DMS 273 (cell line): ENCODE measurements at regions not wholly inside any gene's neighbourhood (a gene's known extent, or its start where the extent isn't known, plus 50 kb on each side); places are given as distances from the start of the nearest gene placed in this dataset.

Source experiments
- DNase-seq: peaks from one replicate; lab custom pipeline; 2025; ENCODE audit not compliant: unreplicated experiment; lab: John Stamatoyannopoulos, UW

DNA sequence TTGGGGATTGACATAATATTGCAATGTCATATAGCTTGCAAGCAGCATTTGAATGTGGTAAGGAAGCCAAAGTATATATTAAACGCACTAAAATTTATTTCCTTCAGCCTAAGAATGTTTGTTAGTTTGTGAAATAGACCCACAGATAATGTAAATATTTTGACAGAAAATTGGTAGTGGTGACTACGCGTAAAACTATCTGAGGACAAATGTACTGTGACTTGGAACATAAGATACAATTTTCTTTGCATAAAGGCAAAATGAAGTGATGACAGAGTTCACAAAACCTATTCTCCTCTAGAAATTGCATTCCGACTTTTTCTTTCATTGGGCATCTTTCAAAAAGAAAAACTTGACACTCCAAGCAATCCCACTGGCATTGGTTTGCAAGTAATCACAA is 411.1 kb upstream of the LRATD1 start:
- DNase-seq: no peak

DNA sequence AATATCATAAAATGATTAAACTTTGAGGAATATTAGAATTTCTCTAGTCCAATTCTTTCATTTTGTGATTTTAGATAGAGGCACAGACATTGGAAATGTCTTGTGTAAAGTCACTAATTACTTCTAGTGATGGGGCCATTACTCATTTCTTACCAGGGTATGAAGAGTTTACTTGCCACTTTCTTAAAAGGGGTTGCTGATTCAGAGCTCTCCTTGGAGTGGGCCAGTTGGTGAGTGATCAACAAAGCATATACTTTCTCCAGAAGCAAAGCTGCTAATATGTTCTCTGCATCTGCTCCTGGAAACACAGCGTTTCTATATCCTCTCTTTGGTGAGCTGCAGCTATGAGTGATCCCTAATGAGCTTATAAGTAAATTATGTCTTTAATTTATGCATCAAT is 408.9 kb upstream of the LRATD1 start:
- DNase-seq: no peak

DNA sequence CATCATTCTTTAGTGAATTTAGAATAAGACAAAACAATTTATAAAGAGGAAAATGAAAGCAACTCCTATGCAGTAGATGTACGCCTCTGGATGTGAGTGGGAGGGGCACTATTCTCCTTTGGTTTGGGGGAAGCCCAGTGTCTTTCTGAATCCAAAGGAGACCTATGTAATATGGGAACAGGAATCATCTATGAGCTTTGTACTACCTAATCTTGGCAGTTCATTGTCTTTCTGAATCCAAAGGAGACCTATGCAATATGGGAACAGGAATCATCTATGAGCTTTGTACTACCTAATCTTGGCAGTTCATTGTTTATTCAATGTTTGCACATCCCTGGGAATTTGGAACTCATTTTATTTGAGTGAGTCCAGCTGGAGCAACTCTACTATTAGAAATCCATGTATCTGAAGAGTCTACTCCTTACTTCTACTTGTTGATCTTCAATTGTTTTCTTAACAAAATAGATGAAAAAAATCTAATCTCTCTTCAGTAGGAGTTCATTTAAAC is 401.1 kb upstream of the LRATD1 start:
- DNase-seq: no peak

DNA sequence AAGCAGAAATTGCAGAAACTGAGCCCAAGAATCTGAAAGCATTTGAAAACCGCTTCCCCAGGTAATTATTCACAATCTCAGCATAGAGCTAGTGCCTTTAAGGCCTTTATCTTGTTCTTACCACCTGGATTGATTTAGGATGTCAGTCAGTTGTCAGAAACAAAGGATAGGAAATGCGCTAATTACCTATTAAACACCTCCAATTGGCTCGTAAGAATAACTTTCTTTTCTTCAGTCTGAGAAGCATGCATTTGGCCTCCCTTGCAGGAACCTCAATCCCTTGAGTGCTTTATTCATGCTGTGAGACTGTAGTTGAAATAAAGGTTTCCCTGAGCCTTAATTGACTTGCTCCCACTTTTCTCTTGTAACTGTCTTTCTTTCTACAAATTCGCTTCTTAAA is 400.3 kb upstream of the LRATD1 start:
- DNase-seq: no peak

DNA sequence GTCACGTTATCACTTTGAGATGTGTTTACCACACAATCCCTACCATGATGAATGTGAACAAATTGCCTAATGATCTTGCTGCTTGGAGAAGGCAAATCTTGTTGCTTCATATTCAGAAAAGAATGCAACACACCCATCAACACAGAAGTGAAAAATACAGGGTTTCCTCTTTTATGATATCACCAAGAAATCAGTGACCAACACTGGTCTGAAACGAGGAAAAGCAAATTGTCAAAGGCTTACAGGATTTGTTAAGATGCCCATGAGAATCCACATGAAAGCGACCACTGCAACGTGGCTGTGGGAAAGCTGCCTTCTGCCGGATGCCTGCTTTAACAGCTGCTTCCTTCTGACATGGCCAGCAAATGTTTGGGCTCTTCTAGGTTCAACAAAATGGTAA is 397.6 kb upstream of the LRATD1 start:
- no peak for DNase-seq

DNA sequence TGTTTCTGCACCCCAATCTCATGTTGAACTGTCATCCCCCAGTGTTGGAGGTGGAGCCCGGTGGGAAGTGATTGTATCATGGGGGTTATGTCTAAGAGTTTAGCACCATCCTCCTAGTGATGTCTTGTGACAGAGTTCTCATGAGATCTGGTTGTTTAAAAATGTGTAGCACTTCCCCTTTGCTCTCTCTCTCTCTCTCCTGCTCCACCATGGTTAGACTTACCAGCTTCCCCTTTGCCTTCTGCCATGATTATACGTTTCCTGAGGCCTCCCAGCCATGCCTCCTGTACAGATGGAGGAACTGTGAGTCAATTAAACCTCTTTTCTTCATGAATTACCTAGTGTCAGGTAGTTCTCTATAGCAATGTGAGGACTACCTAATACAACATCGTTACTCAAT is 396.9 kb upstream of the LRATD1 start:
- no peak for DNase-seq

DNA sequence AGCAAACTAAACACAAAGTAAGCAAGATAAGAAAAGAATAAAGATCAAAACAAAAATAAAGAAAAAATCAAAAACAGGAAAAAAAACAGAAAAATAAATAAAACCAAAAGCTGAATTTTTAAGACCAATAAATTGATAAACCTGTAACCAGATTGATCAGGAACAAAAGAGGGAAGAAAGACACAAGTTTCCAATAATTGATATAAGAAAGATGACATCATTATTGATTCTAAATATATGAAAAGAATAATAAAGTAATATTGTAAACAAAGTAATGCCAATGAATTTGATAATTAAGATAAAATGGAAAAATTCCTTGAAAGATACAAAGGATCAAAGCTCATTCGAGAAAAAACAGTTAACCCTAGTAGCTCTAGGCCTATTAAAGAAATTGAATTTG is 394.6 kb upstream of the LRATD1 start:
- DNase-seq: no peak

DNA sequence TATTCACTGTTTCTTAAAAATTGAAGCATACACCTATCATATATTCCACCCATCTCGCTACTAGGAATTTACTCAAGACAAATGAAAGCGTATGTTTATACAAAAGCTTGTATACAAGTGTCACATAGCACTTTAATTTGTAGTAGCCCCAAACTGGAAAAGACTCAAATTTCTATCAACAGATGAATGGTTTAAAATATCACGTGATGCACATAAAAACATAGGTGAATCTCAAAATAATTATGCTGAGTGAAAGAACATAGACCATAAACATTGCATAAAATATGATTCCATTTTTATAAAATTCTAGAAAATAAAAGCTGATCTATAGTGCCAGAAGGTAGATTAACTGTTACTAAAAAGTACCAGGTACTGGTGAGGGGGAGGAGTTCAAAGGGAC is 392.9 kb upstream of the LRATD1 start:
- no peak for DNase-seq

DNA sequence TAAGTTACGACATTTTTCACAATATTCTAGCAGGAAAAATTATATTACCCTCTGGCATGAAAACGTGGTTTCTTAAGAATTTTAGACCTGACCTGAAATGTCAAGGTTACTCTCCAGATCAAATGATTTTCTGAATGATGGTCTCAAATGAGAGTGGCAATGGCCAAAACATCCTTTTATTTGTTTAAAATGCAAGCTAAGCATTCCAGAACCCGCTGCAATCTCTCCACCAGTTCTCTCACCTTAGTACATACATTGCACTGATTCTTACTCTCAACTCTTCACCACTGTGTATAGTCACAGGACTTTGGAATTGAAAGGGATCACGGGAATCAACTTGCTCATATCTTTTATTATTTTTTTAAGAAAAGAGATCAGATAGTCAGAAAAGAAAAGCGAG is 391.6 kb upstream of the LRATD1 start:
- DNase-seq: no peak

DNA sequence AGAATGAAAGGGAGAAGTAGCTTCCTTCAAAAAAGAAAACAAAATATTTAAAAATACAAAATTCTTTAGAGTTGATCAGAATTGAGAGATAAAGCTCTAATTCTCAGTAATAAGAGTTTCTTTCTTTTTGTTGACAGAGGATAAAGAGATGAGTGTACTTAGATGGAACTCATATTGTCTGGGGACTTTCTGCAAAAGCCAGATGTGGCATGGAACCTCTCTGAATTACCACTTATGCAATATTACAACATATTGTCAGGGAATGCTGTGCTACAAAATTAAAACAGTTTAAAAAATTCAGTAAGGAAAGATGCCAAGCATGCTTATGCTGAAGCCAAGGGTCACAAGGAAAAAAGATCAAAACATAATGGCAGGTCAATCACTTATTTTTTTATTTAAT is 386.6 kb upstream of the LRATD1 start:
- no peak for DNase-seq

DNA sequence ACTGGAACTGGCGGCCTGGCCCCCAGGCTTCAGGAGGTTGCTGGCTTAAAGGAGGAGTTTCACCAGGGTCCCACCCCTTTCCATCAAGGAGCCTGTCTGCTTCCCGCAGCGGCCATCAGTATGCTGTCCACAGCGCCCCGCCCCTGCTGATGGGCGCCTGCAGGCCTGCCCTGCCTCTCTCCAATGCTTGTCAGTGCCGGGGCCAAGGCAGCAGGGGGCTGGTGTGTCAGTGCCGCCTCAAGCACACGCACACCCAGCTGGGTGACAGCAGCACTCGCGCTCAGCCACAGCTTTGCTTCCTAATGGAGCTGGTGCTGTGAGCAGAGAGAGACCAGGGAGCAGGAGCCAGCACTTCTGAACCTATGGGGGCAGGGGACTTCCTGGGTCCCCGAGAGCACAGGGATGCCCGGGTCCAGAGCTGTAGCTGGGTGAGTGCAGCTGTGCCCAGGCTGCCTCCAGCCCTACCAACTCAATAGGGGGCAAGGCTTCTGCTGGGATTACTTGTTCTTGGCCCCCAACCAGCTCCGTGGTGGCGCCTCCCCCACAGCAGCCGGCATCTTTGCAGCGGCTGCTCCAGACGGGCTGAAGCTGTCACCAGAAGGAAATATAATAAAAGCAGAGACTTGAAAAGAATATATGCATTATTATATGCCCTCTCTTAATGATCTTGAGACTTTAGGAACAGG is 377.2 kb upstream of the LRATD1 start:
- DNase-seq: no peak

DNA sequence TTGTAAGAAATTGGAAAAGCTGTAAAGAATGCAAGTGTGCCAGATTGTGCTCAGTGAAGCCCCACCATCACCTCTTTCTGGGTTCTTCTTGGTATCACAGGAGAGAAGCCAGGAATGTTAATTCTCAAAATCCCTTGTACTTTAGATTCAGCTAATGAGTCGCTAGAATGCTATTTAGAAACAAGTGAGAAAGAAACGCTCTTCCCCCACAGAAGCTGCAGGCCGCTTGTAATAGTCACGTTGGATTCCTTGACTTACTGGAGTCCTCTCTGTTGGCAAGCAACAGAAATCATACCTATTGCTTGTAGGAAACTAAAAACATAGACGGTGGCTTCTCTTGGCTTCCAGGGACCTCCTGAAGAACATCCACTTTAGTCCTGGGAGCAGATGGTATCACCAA is 375.6 kb upstream of the LRATD1 start:
- no peak for DNase-seq

DNA sequence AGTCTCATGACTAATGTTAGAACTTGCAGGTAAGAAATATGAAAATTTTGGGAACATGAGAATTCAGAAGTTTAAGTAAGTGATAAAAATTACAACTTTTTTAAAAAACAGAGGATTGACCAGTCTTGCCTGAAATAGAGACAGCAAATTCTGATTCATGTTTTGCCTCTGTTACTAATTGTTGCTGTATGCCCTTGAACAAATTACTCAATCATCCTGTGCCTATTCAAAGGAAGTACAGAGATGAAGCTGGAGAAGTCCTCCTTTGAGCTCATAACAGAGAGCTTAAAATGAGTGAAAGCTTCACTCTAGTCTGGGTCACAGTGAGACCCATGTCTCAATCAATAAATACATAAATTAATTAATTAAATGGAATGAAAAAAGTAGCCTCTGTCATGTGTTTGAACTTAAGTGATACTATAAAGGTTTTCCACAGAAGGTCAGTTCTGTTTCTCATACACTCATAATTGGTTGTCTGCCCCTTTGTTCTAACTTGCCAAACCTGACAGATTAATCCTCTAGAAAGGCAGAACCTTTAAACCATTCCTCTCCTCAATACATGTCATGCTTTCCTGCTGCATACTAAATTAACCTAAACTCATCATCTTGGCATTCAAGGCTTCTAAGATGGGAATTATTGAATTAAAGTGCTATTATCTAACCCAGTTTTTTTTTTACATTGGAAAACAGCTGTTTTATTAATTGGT is 374.6 kb upstream of the LRATD1 start:
- no peak for DNase-seq

DNA sequence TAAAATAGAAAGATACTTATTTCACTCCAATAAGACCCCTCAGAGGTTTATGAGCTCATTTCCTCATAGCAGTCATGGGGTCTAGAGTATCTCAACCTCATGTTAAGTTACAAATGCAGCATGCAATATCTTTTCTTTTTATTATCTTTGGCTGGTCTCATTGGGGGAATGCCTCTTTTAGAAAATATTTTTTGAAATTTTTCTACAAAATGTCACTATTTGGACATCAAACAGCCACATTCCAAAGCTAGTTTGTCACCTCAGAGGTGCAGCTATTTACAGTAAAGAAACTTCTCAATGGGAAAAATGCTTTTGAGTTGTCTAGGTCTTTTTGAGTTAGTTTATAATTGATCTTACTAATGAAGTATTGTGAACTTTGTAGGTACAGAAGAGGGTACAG is 370.7 kb upstream of the LRATD1 start:
- DNase-seq: no peak

DNA sequence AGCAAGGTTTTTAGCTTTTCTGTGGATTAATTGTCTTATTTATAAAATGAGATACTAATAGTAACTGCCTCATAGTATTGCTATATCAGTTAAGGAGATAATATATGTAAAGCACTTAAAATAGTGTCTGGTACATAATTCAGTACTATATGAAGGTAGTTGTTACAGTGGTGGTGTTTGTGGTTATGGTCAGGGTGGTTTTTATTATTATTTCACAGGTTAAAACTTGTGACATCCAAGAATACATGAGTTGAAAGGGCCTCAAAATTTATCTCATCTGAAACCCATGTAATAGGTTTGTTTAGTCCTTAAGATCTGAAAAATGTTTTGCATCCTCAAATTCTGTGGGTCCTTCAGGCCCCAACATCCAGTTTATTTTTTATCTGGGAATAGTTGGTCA is 369.5 kb upstream of the LRATD1 start:
- DNase-seq: no peak

DNA sequence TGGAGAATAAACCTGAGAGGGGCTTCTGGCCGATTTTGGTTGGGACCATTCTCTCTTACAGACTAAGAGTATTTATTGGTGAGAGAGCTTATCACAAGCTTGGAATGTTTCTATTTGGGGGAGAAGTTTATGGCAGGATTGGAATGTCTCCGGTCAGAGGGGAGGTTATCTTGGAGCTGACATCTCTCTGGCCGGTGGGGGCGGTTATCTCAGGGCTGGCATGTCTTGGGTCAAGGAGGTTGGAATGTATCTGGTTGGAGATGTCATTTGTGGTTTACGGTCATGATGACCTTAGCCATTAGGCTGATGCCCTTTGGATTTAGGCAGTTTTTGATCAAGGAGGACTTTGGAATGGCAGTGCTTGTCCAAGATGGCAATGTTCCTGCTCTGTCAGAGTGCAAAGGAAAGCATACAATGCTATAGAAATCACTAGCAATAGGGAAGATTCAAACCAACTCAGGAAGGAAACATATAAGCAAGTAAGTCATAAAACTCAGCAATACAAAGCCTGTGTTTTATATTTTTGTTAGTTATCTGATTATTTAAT is 362.4 kb upstream of the LRATD1 start:
- DNase-seq: no peak

DNA sequence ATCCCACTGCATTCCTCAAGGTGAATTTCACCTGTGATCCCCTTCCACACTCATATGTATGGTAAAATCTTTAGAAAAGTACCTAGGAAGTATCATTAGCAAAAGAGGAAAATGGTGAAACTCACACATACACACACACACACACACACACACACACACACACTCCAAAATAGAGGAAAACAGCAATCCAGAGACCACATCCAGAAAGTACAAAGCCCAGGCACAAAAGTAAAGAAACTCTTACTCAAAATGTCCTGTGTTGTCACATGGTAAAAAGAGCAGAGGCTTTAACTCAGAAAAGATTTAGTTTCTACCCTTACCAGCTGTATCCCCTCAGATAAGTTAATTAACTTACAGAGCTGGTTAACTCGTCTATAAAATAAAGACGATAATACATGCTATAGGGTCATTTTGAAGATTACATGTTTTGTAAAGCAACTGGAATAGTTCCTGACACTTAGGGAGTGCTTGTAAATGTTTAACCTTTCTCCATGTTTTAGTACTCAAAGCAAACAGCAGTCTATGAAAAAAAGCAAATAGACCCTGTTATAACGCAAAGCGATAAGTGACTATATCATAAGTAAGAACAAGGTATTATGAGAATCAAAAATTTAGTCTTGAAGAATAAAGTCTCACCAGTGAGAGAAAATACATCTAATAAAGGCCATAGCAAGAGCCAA is 360.0 kb upstream of the LRATD1 start:
- DNase-seq: no peak

DNA sequence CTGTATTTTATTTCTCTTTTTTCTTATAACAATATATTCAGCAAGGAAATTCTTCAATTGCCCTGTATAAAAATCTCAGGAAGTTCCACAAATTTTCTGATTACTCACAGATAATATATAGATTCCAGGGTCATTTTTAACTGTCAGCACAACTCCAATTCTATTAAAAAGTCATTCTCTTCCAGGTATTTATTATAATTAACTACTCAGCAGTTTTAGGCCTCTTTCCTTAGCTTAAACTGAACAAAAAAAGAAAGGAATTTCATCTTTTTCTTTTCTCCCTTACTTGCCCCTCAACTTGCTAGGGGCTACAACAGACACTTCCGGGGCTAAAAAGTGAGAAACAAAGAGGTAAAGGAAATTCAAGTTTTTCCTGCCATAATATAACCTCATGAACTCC is 358.9 kb upstream of the LRATD1 start:
- no peak for DNase-seq

DNA sequence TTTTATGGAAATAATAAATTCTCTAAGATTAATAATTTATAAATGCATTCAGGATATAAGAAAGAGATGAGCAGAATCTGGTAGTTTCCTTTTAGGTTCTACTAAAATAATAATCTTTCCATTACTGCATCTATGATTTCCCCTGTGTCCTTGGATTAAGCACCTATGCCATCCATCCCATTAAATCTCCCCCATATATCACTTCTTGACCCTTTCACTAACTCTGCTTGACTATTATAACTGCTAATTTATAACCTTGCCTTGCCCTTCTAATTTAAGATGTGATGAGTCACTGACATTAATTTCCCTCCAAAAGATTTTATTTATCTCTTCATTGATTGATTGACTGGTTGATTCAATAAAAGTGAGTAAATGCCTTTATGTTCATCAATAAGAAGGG is 348.3 kb upstream of the LRATD1 start:
- no peak for DNase-seq

DNA sequence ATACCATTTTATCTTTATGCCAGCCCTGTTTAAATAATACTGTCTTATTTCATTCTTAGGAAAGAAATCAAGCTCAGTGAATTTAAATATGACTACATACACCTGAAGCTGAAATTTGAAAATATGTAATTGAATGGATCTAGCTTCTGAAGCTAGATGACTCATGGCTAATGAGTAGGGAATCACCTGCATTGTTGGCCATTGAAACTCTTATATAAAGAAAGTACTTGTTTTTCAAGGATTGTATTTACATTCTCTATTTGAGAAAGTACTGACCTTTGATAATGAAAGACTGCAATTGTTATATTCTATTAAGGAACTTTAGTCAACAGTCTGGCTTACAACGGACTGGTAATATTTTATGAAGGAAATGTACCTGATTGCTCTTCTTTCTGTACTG is 346.7 kb upstream of the LRATD1 start:
- no peak for DNase-seq

DNA sequence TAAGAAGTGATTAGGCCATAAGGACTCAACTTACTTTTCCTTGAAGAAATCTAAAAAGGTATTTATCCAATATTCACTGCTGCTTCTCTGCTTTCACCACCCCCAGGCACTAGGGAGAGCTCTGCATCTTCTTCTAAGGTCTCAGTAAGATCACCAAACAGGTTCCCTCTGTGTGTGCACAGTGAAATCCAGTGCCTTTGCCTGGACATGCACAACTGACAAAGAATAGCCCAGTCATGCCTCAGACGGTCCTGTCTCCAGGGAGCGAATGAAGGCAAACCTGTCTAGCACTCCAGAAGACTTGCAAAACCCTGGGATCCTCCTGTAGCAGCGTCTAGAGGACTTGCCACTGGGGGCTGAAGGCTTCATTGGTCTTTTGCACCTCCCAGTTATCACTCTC is 344.5 kb upstream of the LRATD1 start:
- no peak for DNase-seq

DNA sequence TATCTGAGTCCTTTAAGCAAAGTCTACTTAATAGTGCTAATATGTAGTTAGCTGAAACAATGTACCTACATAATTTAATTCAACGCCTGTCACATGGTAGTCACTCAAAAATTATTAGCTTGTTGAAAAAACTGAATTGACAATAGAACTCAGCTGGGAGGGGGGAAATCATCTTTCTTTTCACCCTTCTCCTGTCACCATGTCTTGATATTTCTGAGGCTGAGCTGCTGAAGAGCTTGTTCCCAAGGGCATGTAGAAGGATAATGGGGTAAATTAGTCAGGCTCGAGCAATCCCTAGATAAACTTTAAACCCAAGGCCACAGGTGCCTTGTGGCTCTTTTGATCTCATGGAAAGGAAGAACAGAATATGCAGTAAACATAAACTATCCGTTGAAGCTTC is 339.6 kb upstream of the LRATD1 start:
- DNase-seq: no peak
